Ascending aorta (tissue), 2 donors: ENCODE measurements at regions not wholly inside any gene's neighbourhood (a gene's known extent, or its start where the extent isn't known, plus 50 kb on each side); places are given as distances from the start of the nearest gene placed in this dataset.
"Not testable (repeated sequence)": the region's sequence is repeated elsewhere in the genome, so short reads cannot be mapped to it uniquely, and the experiment has no call there.

Experiments used
- DNase-seq, 2 donors: peaks; one replicate each; pipeline ENCODE4 v3.0.0-alpha.2; 2019; ENCODE audit warnings: low spot score in 2 of 2
- H3K27ac ChIP-seq, 2 donors: fragments of 200-600 bp; sonication (generic); one replicate each; pipeline ENCODE4 v1.5.1; 2016 to 2017; ENCODE audit warnings: mild to moderate bottlenecking in 1 of 2
- H3K27me3 ChIP-seq: fragments of 200-600 bp; sonication (generic); one replicate; pipeline ENCODE4 v1.5.1; 2017
- H3K36me3 ChIP-seq, 2 donors: fragments of 200-600 bp; sonication (generic); one replicate each; pipeline ENCODE4 v1.5.1; 2016
- H3K4me1 ChIP-seq, 2 donors: fragments of 200-600 bp; sonication (generic); one replicate each; pipeline ENCODE4 v1.5.1; 2016 to 2017; ENCODE audit warnings: mild to moderate bottlenecking in 1 of 2
- H3K4me3 ChIP-seq, 2 donors: fragments of 200-600 bp; sonication (generic); one replicate each; pipeline ENCODE4 v1.5.1; 2016 to 2017; ENCODE audit warnings: mild to moderate bottlenecking in 1 of 2
- H3K9me3 ChIP-seq, 2 donors: fragments of 200-600 bp; sonication (generic); one replicate each; pipeline ENCODE4 v1.5.1; 2016
- intact Hi-C: fragments of 100-400 bp; cut with DNase I; formaldehyde crosslinking; loops from one replicate; pipeline ENCODE4 v1.15.1; 2023
- TF ChIP-seq, protein P1 (sequence below), 3 experiments: fragments of 200-600 bp in 2 of 3; fragments of 450-650 bp in 1 of 3; sonication (generic) in 2 of 3; IDR thresholded peaks; one replicate each; pipeline ENCODE4 v1.5.1; 2016 to 2019; ENCODE audit warnings: antibody characterized with exemption in 3 of 3, mild to moderate bottlenecking in 1 of 3, moderate library complexity in 1 of 3

DNA sequence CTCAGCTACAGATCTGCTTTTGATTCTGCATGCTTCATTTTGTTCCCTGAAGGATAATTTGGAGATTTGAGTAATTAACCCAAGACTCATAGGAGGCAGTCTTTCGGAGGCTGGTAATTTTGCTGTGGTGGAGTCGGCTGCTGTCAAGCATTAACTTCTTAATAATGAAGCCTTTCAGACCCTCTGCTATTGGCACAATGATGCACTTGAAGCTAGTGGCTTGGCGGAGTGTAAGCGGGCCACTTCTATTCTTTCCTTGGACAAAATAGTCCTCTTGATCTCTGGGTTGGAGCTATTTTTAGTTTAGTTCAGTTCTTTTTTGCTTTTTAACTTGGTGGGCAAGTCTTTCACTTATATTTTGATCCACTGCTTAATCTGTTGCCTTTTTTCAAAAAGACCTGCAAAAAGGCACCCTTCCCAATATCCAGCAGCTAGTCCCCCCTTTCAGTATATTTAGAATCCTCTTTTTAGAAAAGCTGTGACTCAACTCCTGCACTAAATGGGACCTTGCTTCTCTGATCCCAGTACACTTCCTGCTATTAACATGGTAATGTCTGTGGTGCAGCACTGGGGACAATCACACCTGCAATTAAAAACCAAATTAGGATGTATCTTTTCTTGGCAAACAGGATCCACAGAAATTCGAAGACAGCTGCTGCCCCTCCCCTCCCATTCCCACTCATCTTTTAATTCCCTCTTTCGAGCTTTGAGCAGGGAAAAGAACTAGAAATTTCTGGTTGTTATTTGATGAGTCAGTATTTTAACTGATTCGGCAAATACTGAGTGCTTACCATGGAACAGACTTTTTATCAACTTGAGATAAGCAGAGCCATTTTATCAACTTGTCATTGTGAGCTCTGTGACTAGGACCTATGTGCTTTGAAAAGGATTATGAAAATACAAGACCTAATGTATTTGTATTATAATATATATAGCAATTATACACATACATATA lies 169.4 kb upstream of the ANKRD55 start:
- intact Hi-C loops, result no loop called here
- no peak overlapping the region for H3K4me3 ChIP-seq
- H3K27me3 ChIP-seq, result no peaks in the 10 kb centered on the region

DNA sequence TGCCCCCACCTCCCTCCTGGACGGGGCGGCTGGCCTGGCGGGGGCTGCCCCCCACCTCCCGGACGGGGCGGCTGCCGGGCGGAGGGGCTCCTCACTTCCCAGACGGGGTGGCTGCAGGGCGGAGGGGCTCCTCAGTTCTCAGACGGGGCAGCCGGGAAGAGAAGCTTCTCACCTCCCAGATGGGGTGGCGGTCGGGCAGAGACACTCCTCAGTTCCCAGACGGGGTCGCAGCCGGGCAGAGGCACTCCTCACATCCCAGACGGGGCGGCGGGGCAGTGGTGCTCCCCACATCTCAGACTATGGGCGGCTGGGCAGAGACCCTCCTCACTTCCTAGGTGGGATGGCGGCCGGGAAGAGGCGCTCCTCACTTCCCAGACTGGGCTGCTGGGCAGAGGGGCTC lies 164.7 kb upstream of the ANKRD55 start:
- H3K4me1 ChIP-seq, H3K36me3 ChIP-seq, intact Hi-C loops, DNase-seq, H3K4me3 ChIP-seq, H3K27me3 ChIP-seq, H3K27ac ChIP-seq: not testable (repeated sequence)
- peaks cover 0 to 27% of the 10 kb centered on the region in 2 donors for H3K9me3 ChIP-seq

More for the DNA sequence above, 169.4 kb upstream of the ANKRD55 start:
- Histone ChIP-seq H3K36me3 (no peaks in the 10 kb centered on the region), H3K9me3 (no peaks in the 10 kb centered on the region), H3K4me1 (peaks cover 0 to 9% of the 10 kb centered on the region in 2 donors), H3K27ac (no peak overlapping the region)
- TF ChIP-seq, protein P1, sequence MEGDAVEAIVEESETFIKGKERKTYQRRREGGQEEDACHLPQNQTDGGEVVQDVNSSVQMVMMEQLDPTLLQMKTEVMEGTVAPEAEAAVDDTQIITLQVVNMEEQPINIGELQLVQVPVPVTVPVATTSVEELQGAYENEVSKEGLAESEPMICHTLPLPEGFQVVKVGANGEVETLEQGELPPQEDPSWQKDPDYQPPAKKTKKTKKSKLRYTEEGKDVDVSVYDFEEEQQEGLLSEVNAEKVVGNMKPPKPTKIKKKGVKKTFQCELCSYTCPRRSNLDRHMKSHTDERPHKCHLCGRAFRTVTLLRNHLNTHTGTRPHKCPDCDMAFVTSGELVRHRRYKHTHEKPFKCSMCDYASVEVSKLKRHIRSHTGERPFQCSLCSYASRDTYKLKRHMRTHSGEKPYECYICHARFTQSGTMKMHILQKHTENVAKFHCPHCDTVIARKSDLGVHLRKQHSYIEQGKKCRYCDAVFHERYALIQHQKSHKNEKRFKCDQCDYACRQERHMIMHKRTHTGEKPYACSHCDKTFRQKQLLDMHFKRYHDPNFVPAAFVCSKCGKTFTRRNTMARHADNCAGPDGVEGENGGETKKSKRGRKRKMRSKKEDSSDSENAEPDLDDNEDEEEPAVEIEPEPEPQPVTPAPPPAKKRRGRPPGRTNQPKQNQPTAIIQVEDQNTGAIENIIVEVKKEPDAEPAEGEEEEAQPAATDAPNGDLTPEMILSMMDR (IDR thresholded peaks at IDR 0.05), result no peak
- no peak for DNase-seq

DNA sequence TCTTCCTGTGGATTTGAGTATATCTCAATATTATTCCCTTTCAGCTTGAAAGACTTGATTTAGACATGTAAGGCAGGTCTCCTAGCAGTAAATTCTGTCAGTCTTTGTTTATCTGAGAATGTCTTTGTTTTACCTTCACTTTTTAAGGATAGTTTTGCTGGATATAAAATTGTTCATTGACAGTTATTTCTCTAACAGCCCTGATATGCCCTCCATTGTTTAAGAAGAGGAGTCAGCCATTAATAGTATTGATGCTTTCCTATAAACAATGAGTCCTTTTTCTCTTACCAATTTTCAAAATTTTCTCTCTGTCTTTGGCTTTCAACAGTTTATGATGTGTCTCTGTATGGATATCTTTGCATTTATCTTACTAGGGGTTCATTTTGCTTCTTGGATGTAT lies 163.5 kb upstream of the ANKRD55 start:
- DNase-seq, result no peak
- no peak overlapping the region for H3K4me3 ChIP-seq
- peaks cover 0 to 31% of the 10 kb centered on the region in 2 donors for H3K9me3 ChIP-seq
- intact Hi-C loops, result no loop called here
- no peaks in the 10 kb centered on the region for H3K36me3 ChIP-seq
- no peaks in the 10 kb centered on the region for H3K27me3 ChIP-seq
- H3K27ac ChIP-seq, result no peak overlapping the region
- TF ChIP-seq, protein P1 (IDR thresholded peaks at IDR 0.05), result no peak
- H3K4me1 ChIP-seq, result no peaks in the 10 kb centered on the region

DNA sequence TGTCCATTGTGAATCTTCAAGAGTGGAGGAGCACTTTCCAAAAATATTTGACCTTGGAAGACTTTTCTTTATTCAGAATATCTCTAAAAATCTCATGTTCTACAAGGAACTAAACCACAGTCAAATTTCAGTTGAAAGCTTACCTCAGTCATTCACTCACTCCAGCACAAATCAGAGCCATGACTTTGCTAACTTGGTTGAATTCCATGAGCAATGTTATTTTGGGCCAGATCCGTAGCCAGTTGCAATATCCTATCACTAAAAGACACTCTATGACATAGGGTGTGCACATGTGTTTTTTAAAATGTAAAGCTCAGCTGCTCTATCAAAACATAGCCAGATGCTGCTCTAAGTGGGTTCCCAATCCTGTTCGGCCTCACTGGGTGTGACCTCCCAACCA lies 156.1 kb upstream of the ANKRD55 start:
- Histone ChIP-seq H3K27ac (no peak overlapping the region), H3K9me3 (peaks cover 0 to 13% of the 10 kb centered on the region in 2 donors), H3K4me3 (no peak overlapping the region), H3K36me3 (no peaks in the 10 kb centered on the region), H3K27me3 (no peaks in the 10 kb centered on the region), H3K4me1 (no peaks in the 10 kb centered on the region)
- intact Hi-C loops, result no loop called here
- DNase-seq, result no peak
- TF ChIP-seq, protein P1 (IDR thresholded peaks at IDR 0.05), result no peak

DNA sequence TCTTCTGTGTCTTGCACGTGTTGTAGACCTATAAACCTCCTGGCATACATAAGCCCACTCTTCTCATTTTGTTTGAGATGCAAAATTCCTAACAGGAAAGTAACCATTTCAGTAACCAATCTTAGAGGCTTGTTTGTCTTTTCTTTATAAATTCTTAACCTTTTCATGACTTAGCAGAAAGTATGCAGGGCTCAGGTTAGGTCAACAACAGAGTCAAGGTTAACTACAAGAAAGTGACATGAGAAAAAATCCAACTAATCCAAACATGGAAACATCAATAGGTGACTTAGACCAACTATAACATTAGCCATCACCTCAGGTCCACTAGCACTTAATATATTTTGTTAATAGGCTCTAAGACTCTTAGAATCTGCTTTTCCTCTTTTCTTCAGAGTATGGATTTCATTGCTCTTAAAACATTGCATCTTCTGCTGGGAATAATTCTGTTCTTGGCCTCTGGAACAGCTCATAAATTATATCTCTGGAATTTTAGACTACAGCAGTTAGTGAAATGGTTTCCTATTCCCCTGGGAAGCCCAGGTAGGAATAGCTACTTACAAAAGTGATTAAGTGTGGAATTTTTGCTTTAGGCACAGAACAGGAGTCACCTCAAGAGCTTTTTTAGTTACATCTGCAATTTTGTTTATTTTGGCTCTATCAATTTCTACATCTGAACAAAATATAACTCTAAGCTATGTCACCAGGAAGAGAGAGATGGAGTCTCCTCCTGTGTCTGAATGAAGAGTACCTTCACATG lies 155.3 kb upstream of the ANKRD55 start:
- Histone ChIP-seq H3K27ac (no peak overlapping the region), H3K4me3 (no peak overlapping the region), H3K36me3 (no peaks in the 10 kb centered on the region), H3K27me3 (no peaks in the 10 kb centered on the region), H3K4me1 (no peaks in the 10 kb centered on the region), H3K9me3 (peaks cover 0 to 7% of the 10 kb centered on the region in 2 donors)
- intact Hi-C loops, result no loop called here
- DNase-seq, result no peak
- TF ChIP-seq, protein P1 (IDR thresholded peaks at IDR 0.05), result no peak

DNA sequence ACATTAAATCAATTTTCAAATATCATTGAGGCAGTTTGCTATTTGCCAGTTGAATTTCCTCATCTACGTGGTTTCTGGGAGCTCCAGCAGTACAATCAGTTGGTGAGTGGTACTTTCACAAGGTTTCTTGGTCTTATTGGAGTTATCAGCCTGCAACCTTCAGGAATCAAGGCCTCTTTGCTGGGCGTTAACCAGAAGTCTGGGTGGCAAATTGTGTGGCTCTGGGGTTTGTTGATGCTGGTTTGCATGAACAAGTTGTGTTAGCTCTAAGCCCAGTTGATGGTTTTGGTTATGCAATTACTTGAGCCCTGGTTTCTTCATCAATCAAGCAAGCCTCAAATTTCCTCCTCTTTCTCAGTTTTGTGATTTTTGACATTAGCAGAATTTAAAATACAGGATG lies 152.9 kb upstream of the ANKRD55 start:
- H3K4me3 ChIP-seq, result no peak overlapping the region
- H3K27ac ChIP-seq, result no peak overlapping the region
- H3K9me3 ChIP-seq, result no peaks in the 10 kb centered on the region
- TF ChIP-seq, protein P1 (IDR thresholded peaks at IDR 0.05), result no peak
- no peaks in the 10 kb centered on the region for H3K36me3 ChIP-seq
- H3K27me3 ChIP-seq, result no peaks in the 10 kb centered on the region
- no peaks in the 10 kb centered on the region for H3K4me1 ChIP-seq
- no peak for DNase-seq
- intact Hi-C loops, result no loop called here
